Ishikawa (cell line): ENCODE measurements at regions not wholly inside any gene's neighbourhood (a gene's known extent, or its start where the extent isn't known, plus 50 kb on each side); places are given as distances from the start of the nearest gene placed in this dataset.

Experiments used
- CEBPB ChIP-seq: IDR thresholded peaks from 2 replicates; pipeline ENCODE4 v1.6.1; 2012
- CREB1 ChIP-seq: IDR thresholded peaks from 2 replicates; pipeline ENCODE4 v1.6.1; 2012; ENCODE audit warnings: low read depth
- EGR1 ChIP-seq: IDR thresholded peaks from 2 replicates; pipeline ENCODE4 v1.6.1; 2012
- EP300 ChIP-seq: IDR thresholded peaks from 2 replicates; pipeline ENCODE4 v1.6.1; 2012; ENCODE audit warnings: borderline replicate concordance
- FOXM1 ChIP-seq: IDR thresholded peaks from 2 replicates; pipeline ENCODE4 v1.6.1; 2012; ENCODE audit warnings: low read depth, borderline replicate concordance
- MAX ChIP-seq: IDR thresholded peaks from 2 replicates; pipeline ENCODE4 v1.6.1; 2012
- NFIC ChIP-seq: IDR thresholded peaks from 2 replicates; pipeline ENCODE4 v1.6.1; 2012
- RAD21 ChIP-seq: IDR thresholded peaks from 2 replicates; pipeline ENCODE4 v1.6.1; 2012; ENCODE audit warnings: low read depth
- REST ChIP-seq: IDR thresholded peaks from 2 replicates; pipeline ENCODE4 v1.6.1; 2012; ENCODE audit warnings: low read depth, mild to moderate bottlenecking
- TAF1 ChIP-seq: IDR thresholded peaks from 2 replicates; pipeline ENCODE4 v1.6.1; 2012; ENCODE audit warnings: low read depth, mild to moderate bottlenecking
- TCF12 ChIP-seq: IDR thresholded peaks from 2 replicates; pipeline ENCODE4 v1.6.1; 2012; ENCODE audit warnings: low read depth
- TEAD4 ChIP-seq: IDR thresholded peaks from 2 replicates; pipeline ENCODE4 v1.6.1; 2012
- USF1 ChIP-seq: IDR thresholded peaks from 2 replicates; pipeline ENCODE4 v1.6.1; 2012
- YY1 ChIP-seq: IDR thresholded peaks from 2 replicates; pipeline ENCODE4 v1.6.1; 2012; ENCODE audit warnings: low read depth
- ZBTB7A ChIP-seq: IDR thresholded peaks from 2 replicates; pipeline ENCODE4 v1.6.1; 2012; ENCODE audit warnings: low read depth

- TF ChIP-seq USF1 (no peak), YY1 (no peak), EGR1 (no peak), FOXM1 (no peak), CEBPB (no peak), TCF12 (no peak), NFIC (no peak), ZBTB7A (no peak), TEAD4 (no peak), CREB1 (no peak), RAD21 (no peak), TAF1 (no peak), REST (no peak), MAX (no peak)
Observed at GRCh38 chrX:45712067-45712466, 511.4 kb upstream of the DIPK2B start.

GRCh38 chrX:45711231-45711630, 510.6 kb upstream of the DIPK2B start:
- TF ChIP-seq YY1 (no peak), MAX (no peak), TCF12 (no peak), USF1 (no peak), EGR1 (no peak), TEAD4 (no peak), CREB1 (no peak), REST (no peak)

GRCh38 chrX:45710081-45710801, 509.6 kb upstream of the DIPK2B start:
- TF ChIP-seq NFIC (no peak), USF1 (no peak), TEAD4 (no peak), REST (no peak), CREB1 (no peak), EGR1 (no peak), RAD21 (no peak), CEBPB (no peak), ZBTB7A (no peak), YY1 (no peak), MAX (no peak), TAF1 (no peak), FOXM1 (no peak)

GRCh38 chrX:45709381-45709780, 508.7 kb upstream of the DIPK2B start:
- TF ChIP-seq RAD21, result no peak
- no peak for TF ChIP-seq USF1
- TF ChIP-seq YY1, result no peak
- TF ChIP-seq REST, result no peak
- TF ChIP-seq ZBTB7A, result no peak
- no peak for TF ChIP-seq CEBPB
- no peak for TF ChIP-seq TAF1
- no peak for TF ChIP-seq MAX
- TF ChIP-seq CREB1, result no peak
- TF ChIP-seq FOXM1, result no peak
- no peak for TF ChIP-seq EP300
- no peak for TF ChIP-seq NFIC
- TF ChIP-seq TEAD4, result no peak
- no peak for TF ChIP-seq EGR1
- TF ChIP-seq TCF12, result no peak
